OCI-LY7 (cell line): ENCODE measurements at regions not wholly inside any gene's neighbourhood (a gene's known extent, or its start where the extent isn't known, plus 50 kb on each side); places are given as distances from the start of the nearest gene placed in this dataset.

Experiments used
- EZH2phosphoT487 ChIP-seq: fragments of 200-600 bp; sonication (generic); IDR thresholded peaks from 2 replicates; pipeline ENCODE4 v1.6.1; 2018; ENCODE audit warnings: low read depth, borderline replicate concordance, mild to moderate bottlenecking, mixed run types, antibody characterized with exemption, low read length, moderate library complexity, mixed read lengths
- TF ChIP-seq, protein P1 (sequence below): fragments of 200-600 bp; sonication (generic); conservative IDR thresholded peaks from 2 replicates; pipeline ENCODE4 v1.5.1; 2014; ENCODE audit warnings: mild to moderate bottlenecking, antibody characterized with exemption, low read length, moderate library complexity, mixed read lengths

DNA sequence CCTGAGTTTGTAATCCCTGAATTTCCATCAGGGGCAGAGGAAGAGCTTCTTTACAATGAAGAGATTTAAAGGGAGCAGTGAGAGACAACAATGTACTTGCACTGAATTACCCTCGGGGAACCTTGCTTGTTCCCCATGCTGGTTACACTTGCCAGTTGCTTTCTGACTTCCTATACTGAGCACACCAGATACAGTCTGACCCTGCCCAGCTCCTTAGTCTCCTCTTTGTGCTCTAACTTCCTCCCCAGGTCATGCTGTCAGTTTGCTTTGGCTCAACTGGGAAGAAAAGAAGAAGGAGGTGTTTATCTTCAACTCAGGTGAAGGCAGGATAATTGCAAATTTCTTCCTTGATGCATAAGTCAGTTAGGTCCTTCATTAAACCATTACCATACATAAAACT is 658.4 kb downstream of the NYAP2 start:
- TF ChIP-seq, protein P1, sequence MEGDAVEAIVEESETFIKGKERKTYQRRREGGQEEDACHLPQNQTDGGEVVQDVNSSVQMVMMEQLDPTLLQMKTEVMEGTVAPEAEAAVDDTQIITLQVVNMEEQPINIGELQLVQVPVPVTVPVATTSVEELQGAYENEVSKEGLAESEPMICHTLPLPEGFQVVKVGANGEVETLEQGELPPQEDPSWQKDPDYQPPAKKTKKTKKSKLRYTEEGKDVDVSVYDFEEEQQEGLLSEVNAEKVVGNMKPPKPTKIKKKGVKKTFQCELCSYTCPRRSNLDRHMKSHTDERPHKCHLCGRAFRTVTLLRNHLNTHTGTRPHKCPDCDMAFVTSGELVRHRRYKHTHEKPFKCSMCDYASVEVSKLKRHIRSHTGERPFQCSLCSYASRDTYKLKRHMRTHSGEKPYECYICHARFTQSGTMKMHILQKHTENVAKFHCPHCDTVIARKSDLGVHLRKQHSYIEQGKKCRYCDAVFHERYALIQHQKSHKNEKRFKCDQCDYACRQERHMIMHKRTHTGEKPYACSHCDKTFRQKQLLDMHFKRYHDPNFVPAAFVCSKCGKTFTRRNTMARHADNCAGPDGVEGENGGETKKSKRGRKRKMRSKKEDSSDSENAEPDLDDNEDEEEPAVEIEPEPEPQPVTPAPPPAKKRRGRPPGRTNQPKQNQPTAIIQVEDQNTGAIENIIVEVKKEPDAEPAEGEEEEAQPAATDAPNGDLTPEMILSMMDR: no peak
- TF ChIP-seq EZH2phosphoT487: no peak
